Thyroid gland (tissue), 4 donors: ENCODE measurements at regions not wholly inside any gene's neighbourhood (a gene's known extent, or its start where the extent isn't known, plus 50 kb on each side); places are given as distances from the start of the nearest gene placed in this dataset. TPM values are rescaled to one million over a fixed set of nuclear protein-coding genes. Genes with fewer than 3 reads are reported as not detected.

Experiments
- DNase-seq, 2 donors: peaks; one replicate each; pipeline ENCODE4 v3.0.0-alpha.2; 2019
- H3K27ac ChIP-seq, 3 donors: fragments of 200-600 bp; sonication (generic); 1 replicate in 2 of 3; 2 replicates in 1 of 3; pipeline ENCODE4 v1.5.1; 2016 to 2019; ENCODE audit warnings: mild to moderate bottlenecking in 1 of 3, moderate library complexity in 1 of 3
- H3K27me3 ChIP-seq: fragments of 200-600 bp; sonication (generic); one replicate; pipeline ENCODE4 v1.5.1; 2019
- H3K36me3 ChIP-seq, 2 donors: fragments of 200-600 bp; sonication (generic); one replicate each; pipeline ENCODE4 v1.5.1; 2016 to 2019
- H3K4me1 ChIP-seq, 2 donors: fragments of 200-600 bp; sonication (generic); one replicate each; pipeline ENCODE4 v1.5.1; 2017 to 2019
- H3K4me3 ChIP-seq, 3 donors: fragments of 200-600 bp; sonication (generic); replicated peaks in 1 of 3; 1 replicate in 2 of 3; 2 replicates in 1 of 3; pipeline ENCODE4 v1.5.1; 2016; ENCODE audit warnings: mild to moderate bottlenecking in 1 of 3
- H3K9me3 ChIP-seq: fragments of 200-600 bp; sonication (generic); one replicate; pipeline ENCODE4 v1.5.1; 2017
- POLR2A ChIP-seq, 2 donors: fragments of 450-650 bp; IDR thresholded peaks; one replicate each; pipeline ENCODE4 v1.6.1; 2017; ENCODE audit warnings: antibody characterized with exemption in 2 of 2, mild to moderate bottlenecking in 2 of 2, moderate library complexity in 1 of 2
- WGBS, 2 donors: methylation state at CpG; one replicate each; pipeline ENCODE4 v1.1.5; 2017; 5-methylcytosine and 5-hydroxymethylcytosine counted together
- intact Hi-C: fragments of 100-400 bp; cut with DNase I; formaldehyde crosslinking; loops from one replicate; pipeline ENCODE4 v1.15.1; 2023
- small RNA-seq: library from RNA; depleted of rRNA; stranded (forward); fragments of <200 nt; gene quantifications from one replicate; pipeline ENCODE3, GENCODE V24; 2016
- TF ChIP-seq, protein P1 (sequence below), 6 experiments: fragments of 200-600 bp in 3 of 6; fragments of 450-650 bp in 3 of 6; sonication (generic) in 3 of 6; IDR thresholded peaks; one replicate each; pipeline ENCODE4 v1.5.1; 2016 to 2019; ENCODE audit warnings: antibody characterized with exemption in 6 of 6, mild to moderate bottlenecking in 2 of 6, inconsistent platforms in 1 of 6, moderate library complexity in 1 of 6

DNA sequence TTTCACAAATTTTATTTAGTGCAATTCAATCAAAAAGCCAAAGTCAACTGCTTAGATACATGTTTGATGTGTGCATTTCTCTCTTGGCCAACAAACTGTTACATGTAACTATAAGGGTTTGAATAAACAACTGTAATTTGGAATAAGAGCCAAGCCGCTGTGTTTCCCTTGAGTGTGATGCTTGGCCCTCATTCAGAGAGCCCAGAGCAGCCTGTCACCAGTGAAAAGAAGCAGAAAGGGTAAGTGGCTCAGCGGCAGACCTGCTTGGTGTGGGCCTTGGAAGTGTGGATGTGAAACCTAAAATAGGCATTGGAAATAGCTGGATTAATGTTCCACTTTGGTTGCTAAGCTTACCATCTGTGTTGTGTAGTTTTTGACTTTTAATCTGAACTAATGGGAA is 924.6 kb downstream of the OLFM4 start:
- TF ChIP-seq POLR2A (IDR thresholded peaks at IDR 0.05) = no peak
- TF ChIP-seq, protein P1, sequence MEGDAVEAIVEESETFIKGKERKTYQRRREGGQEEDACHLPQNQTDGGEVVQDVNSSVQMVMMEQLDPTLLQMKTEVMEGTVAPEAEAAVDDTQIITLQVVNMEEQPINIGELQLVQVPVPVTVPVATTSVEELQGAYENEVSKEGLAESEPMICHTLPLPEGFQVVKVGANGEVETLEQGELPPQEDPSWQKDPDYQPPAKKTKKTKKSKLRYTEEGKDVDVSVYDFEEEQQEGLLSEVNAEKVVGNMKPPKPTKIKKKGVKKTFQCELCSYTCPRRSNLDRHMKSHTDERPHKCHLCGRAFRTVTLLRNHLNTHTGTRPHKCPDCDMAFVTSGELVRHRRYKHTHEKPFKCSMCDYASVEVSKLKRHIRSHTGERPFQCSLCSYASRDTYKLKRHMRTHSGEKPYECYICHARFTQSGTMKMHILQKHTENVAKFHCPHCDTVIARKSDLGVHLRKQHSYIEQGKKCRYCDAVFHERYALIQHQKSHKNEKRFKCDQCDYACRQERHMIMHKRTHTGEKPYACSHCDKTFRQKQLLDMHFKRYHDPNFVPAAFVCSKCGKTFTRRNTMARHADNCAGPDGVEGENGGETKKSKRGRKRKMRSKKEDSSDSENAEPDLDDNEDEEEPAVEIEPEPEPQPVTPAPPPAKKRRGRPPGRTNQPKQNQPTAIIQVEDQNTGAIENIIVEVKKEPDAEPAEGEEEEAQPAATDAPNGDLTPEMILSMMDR (IDR thresholded peaks at IDR 0.05) = no peak
- Histone ChIP-seq H3K4me1 (no peaks in the 10 kb centered on the region), H3K27ac (no peak overlapping the region), H3K4me3 (no peak overlapping the region), H3K36me3 (no peaks in the 10 kb centered on the region), H3K9me3 (no peaks in the 10 kb centered on the region), H3K27me3 (no peaks in the 10 kb centered on the region)
- intact Hi-C loops = no loop called here
- WGBS, 2 donors = 21 to 34% methylated on average over 2 of the region's 2 CpGs
- no peak for DNase-seq

Small RNAs in the stretch of these regions (small RNA-seq; reads per million reads assigned to genes)
- not detected for gene RN7SL618P
